A549 (cell line): ENCODE measurements at regions not wholly inside any gene's neighbourhood (a gene's known extent, or its start where the extent isn't known, plus 50 kb on each side); places are given as distances from the start of the nearest gene placed in this dataset.
A peak's percentile ranks its signal among the peaks of the same experiment; 100 is the strongest.

Experiments
- ATAC-seq, 2 experiments: fragments of 200-7000 bp in 1 of 2; fragments of >200 bp in 1 of 2; cut with Nextera tagmentation in 1 of 2; cut with Tn5 transposase in 1 of 2; 3 replicates each; pipeline versions ENCODE4 v1.8.0 to v1.9.1; 2018 to 2020; ENCODE audit warnings: mild to moderate bottlenecking in 1 of 2, moderate library complexity in 1 of 2
- CTCF ChIA-PET: fragments of 300-600 bp; sonication (Branson Sonifier 250); formaldehyde crosslinking; extraction: SDS; loops from one replicate; lab custom pipeline; 2021; ENCODE audit warnings: antibody characterized with exemption, inconsistent platforms; lab: Yijun Ruan, JAX
- POLR2A ChIA-PET: fragments of 350-600 bp; formaldehyde crosslinking; extraction: SDS; loops from one replicate; lab custom pipeline; 2021; ENCODE audit warnings: antibody characterized with exemption, inconsistent platforms; lab: Yijun Ruan, JAX
- DNase-seq, 2 experiments: peaks; one replicate each; pipeline versions ENCODE4 v3.0.0 to v3.0.0-alpha.2; 2011 to 2016; ENCODE audit warnings: low read depth in 1 of 2, low spot score in 1 of 2
- FAIRE-seq: peaks from 2 replicates; lab custom pipeline; 2011; peaks lifted over from hg19 to GRCh38; lab: Jason Lieb, UNC
- H3K27ac ChIP-seq, 2 experiments: fragments of >200 bp; sonication (Bioruptor Twin); formaldehyde crosslinking; 3 replicates each; pipeline ENCODE4 v1.5.1; 2016 to 2017
- H3K4me1 ChIP-seq: fragments of >200 bp; sonication (Bioruptor Twin); formaldehyde crosslinking; 3 replicates; pipeline ENCODE4 v1.6.1; 2016
- H3K4me2 ChIP-seq: fragments of >200 bp; sonication (Bioruptor Twin); formaldehyde crosslinking; 3 replicates; pipeline ENCODE4 v1.6.1; 2016
- H3K4me3 ChIP-seq: fragments of >200 bp; sonication (Bioruptor Twin); formaldehyde crosslinking; 3 replicates; pipeline ENCODE4 v1.5.1; 2016
- H3K9me3 ChIP-seq: fragments of >200 bp; sonication (Bioruptor Twin); formaldehyde crosslinking; 3 replicates; pipeline ENCODE4 v1.6.1; 2016
- BHLHE40 ChIP-seq: IDR thresholded peaks from 2 replicates; pipeline ENCODE4 v1.6.1; 2012; ENCODE audit warnings: low read depth, low read length, inconsistent platforms
- CBX8 ChIP-seq: fragments of 200-600 bp; sonication (generic); IDR thresholded peaks from 2 replicates; pipeline ENCODE4 v1.6.1; 2016
- CEBPB ChIP-seq, 2 experiments: fragments of >200 bp in 1 of 2; sonication (Bioruptor Twin) in 1 of 2; formaldehyde crosslinking in 1 of 2; IDR thresholded peaks; 2 replicates each; pipeline ENCODE4 v1.6.1; 2012 to 2016
- CHD4 ChIP-seq: fragments of 200-600 bp; sonication (generic); IDR thresholded peaks from 2 replicates; pipeline ENCODE4 v1.6.1; 2016; ENCODE audit warnings: antibody characterized with exemption, mild to moderate bottlenecking, borderline replicate concordance
- ESRRA ChIP-seq: fragments of 150-350 bp; IDR thresholded peaks from 2 replicates; pipeline ENCODE4 v1.6.1; 2014; ENCODE audit warnings: mild to moderate bottlenecking, low read length, borderline replicate concordance
- HEYL ChIP-seq: fragments of 250-450 bp; sonication (Bioruptor Pico); IDR thresholded peaks from 2 replicates; pipeline ENCODE4 v1.8.0; 2021; ENCODE audit warnings: mild to moderate bottlenecking, moderate library complexity
- KDM1A ChIP-seq: fragments of 200-600 bp; sonication (generic); IDR thresholded peaks from 2 replicates; pipeline ENCODE4 v1.6.1; 2016; ENCODE audit warnings: low read depth, mild to moderate bottlenecking
- KDM5A ChIP-seq: fragments of 200-600 bp; sonication (generic); IDR thresholded peaks from 2 replicates; pipeline ENCODE4 v1.6.1; 2016; ENCODE audit warnings: antibody characterized with exemption, mild to moderate bottlenecking
- NR3C1 ChIP-seq: fragments of >200 bp; sonication (Bioruptor Twin); formaldehyde crosslinking; IDR thresholded peaks from 3 replicates; pipeline ENCODE4 v1.6.1; 2017
- RAD21 ChIP-seq, 2 experiments: fragments of >200 bp in 1 of 2; sonication (Bioruptor Twin) in 1 of 2; formaldehyde crosslinking in 1 of 2; IDR thresholded peaks in 1 of 2; conservative IDR thresholded peaks in 1 of 2; 2 replicates in 1 of 2; 3 replicates in 1 of 2; pipeline ENCODE4 v1.6.1; 2012 to 2018; ENCODE audit warnings: inconsistent platforms in 1 of 2
- SREBF2 ChIP-seq: fragments of 450-650 bp; IDR thresholded peaks from 2 replicates; pipeline ENCODE4 v1.6.1; 2014; ENCODE audit warnings: mild to moderate bottlenecking, moderate library complexity
- TP53 ChIP-seq: fragments of 250-450 bp; sonication (Bioruptor Pico); IDR thresholded peaks from 2 replicates; pipeline ENCODE4 v1.5.0; 2021; ENCODE audit warnings: mild to moderate bottlenecking, moderate library complexity
- ZFP36 ChIP-seq: fragments of 450-650 bp; IDR thresholded peaks from 2 replicates; pipeline ENCODE4 v1.6.1; 2014; ENCODE audit warnings: borderline replicate concordance; ENCODE audit not compliant: partially characterized antibody
- ZSCAN20 ChIP-seq: fragments of 250-450 bp; sonication (Bioruptor Pico); IDR thresholded peaks from 2 replicates; pipeline ENCODE4 v1.8.0; 2022; ENCODE audit warnings: mild to moderate bottlenecking, moderate library complexity
- WGBS: methylation state at CpG from one replicate; pipeline ENCODE4 v1.1.6; 2017; ENCODE audit errors: missing lambda C conversion rate; 5-methylcytosine and 5-hydroxymethylcytosine counted together
- TF ChIP-seq, protein P1 (sequence below): fragments of >200 bp; sonication (Bioruptor Twin); formaldehyde crosslinking; IDR thresholded peaks from 3 replicates; pipeline ENCODE4 v1.6.1; 2016
- TF ChIP-seq, protein P2 (sequence below): fragments of >200 bp; sonication (Bioruptor Twin); formaldehyde crosslinking; IDR thresholded peaks from 3 replicates; pipeline ENCODE4 v1.5.1; 2016
- TF ChIP-seq, protein P3 (sequence below): IDR thresholded peaks from 2 replicates; pipeline ENCODE4 v1.6.1; 2012
- TF ChIP-seq, protein P4 (sequence below): fragments of 150-350 bp; IDR thresholded peaks from 2 replicates; pipeline ENCODE4 v1.6.1; 2014; ENCODE audit warnings: low read depth, mild to moderate bottlenecking, low read length
- TF ChIP-seq, protein P5 (sequence below): fragments of >200 bp; sonication (Bioruptor Twin); formaldehyde crosslinking; IDR thresholded peaks from 2 replicates; pipeline ENCODE4 v1.6.1; 2016
- TF ChIP-seq, protein P6 (sequence below): fragments of 250-450 bp; sonication (Bioruptor Pico); IDR thresholded peaks from 2 replicates; pipeline ENCODE4 v1.5.0; 2020; ENCODE audit warnings: low read depth, mild to moderate bottlenecking, moderate library complexity

DNA sequence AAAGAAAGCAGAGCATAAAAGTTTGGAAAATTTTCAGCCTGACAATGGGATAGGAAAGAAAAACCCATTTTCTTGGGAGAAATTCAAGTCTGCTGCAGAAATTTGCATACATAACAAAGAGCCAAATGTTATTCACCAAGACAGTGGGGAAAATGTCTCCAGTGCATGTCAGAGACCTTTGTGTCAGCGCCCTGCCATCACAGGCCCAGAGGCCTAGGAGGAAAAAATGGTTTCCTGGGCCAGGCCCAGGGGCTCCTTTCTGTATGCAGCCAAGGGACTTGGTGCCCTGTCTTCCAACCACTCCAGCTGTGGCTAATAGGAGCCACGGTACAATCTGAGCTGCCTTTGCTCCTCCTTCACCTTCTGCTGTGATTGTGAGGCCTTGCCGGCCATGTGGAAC lies 189.1 kb upstream of the PITRM1 start:
- POLR2A ChIA-PET: no interaction called here
- WGBS: 34% methylated on average over 3 of the region's 3 CpGs
- no peak overlapping the region for H3K4me2 ChIP-seq
- no peak for DNase-seq
- H3K4me1 ChIP-seq: peaks cover 17% of the 10 kb centered on the region; the same call in 2 of the 3 replicates
- CTCF ChIA-PET: interaction anchor here (0.8 kb wide), 1 partner anchor 15 kb away, joined by 3 read pairs; no protein-coding TSS in a partner anchor
- H3K4me3 ChIP-seq: no peak overlapping the region
- ATAC-seq: no peak
- no peak overlapping the region for H3K27ac ChIP-seq
- no peak for FAIRE-seq
- TF ChIP-seq SREBF2 (no peak), ZSCAN20 (CRISPR knock-in tag) (no peak), ZFP36 (peak; percentile 96)
- H3K9me3 ChIP-seq: peaks cover 22% of the 10 kb centered on the region; the same call in 2 of the 3 replicates

DNA sequence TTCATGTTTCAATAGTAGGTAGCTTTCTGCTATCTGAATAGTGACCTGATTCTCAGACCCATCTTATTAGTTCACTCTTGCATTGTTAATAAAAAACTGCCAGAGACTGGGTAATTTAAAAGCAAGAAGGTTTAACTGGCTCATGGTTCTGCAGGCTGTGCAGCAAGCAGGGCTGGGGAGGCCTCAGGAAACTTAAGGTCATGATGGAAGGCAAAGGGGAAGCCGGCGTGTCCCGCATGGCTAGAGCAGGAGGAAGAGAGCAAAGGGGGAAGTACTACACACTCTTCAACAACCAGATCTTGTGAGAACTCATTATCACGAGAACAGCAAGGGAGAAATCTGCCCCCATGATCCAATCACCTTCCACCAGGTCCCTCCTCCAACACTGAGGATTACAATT lies 185.2 kb upstream of the PITRM1 start:
- DNase-seq (no peak), ATAC-seq (no peak), FAIRE-seq (no peak)
- Histone ChIP-seq H3K9me3 (peaks cover 22% of the 10 kb centered on the region; the same call in 2 of the 3 replicates), H3K4me1 (no peaks in the 10 kb centered on the region), H3K4me3 (no peak overlapping the region), H3K27ac (no peak overlapping the region), H3K4me2 (no peak overlapping the region)
- TF ChIP-seq, protein P1, sequence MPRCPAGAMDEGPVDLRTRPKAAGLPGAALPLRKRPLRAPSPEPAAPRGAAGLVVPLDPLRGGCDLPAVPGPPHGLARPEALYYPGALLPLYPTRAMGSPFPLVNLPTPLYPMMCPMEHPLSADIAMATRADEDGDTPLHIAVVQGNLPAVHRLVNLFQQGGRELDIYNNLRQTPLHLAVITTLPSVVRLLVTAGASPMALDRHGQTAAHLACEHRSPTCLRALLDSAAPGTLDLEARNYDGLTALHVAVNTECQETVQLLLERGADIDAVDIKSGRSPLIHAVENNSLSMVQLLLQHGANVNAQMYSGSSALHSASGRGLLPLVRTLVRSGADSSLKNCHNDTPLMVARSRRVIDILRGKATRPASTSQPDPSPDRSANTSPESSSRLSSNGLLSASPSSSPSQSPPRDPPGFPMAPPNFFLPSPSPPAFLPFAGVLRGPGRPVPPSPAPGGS: no peak
- TF ChIP-seq HEYL (CRISPR knock-in tag) (no peak), BHLHE40 (no peak), ESRRA (no peak), KDM1A (no peak), NR3C1 (no peak), CHD4 (no peak), SREBF2 (no peak), CEBPB (IDR thresholded peaks at IDR 0.05) (no peak), RAD21 (conservative IDR thresholded peaks at IDR 0.05 in 1 of 2, IDR thresholded peaks at IDR 0.05 in 1 of 2) (no peak), KDM5A (no peak), CBX8 (no peak), TP53 (CRISPR knock-in tag) (no peak)
- TF ChIP-seq, protein P2, sequence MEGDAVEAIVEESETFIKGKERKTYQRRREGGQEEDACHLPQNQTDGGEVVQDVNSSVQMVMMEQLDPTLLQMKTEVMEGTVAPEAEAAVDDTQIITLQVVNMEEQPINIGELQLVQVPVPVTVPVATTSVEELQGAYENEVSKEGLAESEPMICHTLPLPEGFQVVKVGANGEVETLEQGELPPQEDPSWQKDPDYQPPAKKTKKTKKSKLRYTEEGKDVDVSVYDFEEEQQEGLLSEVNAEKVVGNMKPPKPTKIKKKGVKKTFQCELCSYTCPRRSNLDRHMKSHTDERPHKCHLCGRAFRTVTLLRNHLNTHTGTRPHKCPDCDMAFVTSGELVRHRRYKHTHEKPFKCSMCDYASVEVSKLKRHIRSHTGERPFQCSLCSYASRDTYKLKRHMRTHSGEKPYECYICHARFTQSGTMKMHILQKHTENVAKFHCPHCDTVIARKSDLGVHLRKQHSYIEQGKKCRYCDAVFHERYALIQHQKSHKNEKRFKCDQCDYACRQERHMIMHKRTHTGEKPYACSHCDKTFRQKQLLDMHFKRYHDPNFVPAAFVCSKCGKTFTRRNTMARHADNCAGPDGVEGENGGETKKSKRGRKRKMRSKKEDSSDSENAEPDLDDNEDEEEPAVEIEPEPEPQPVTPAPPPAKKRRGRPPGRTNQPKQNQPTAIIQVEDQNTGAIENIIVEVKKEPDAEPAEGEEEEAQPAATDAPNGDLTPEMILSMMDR: no peak
- TF ChIP-seq, protein P3, sequence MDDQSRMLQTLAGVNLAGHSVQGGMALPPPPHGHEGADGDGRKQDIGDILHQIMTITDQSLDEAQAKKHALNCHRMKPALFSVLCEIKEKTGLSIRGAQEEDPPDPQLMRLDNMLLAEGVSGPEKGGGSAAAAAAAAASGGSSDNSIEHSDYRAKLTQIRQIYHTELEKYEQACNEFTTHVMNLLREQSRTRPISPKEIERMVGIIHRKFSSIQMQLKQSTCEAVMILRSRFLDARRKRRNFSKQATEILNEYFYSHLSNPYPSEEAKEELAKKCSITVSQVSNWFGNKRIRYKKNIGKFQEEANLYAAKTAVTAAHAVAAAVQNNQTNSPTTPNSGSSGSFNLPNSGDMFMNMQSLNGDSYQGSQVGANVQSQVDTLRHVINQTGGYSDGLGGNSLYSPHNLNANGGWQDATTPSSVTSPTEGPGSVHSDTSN: no peak
- TF ChIP-seq, protein P4, sequence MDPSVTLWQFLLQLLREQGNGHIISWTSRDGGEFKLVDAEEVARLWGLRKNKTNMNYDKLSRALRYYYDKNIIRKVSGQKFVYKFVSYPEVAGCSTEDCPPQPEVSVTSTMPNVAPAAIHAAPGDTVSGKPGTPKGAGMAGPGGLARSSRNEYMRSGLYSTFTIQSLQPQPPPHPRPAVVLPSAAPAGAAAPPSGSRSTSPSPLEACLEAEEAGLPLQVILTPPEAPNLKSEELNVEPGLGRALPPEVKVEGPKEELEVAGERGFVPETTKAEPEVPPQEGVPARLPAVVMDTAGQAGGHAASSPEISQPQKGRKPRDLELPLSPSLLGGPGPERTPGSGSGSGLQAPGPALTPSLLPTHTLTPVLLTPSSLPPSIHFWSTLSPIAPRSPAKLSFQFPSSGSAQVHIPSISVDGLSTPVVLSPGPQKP: no peak
- TF ChIP-seq, protein P5, sequence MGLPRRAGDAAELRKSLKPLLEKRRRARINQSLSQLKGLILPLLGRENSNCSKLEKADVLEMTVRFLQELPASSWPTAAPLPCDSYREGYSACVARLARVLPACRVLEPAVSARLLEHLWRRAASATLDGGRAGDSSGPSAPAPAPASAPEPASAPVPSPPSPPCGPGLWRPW: no peak
- TF ChIP-seq, protein P6, sequence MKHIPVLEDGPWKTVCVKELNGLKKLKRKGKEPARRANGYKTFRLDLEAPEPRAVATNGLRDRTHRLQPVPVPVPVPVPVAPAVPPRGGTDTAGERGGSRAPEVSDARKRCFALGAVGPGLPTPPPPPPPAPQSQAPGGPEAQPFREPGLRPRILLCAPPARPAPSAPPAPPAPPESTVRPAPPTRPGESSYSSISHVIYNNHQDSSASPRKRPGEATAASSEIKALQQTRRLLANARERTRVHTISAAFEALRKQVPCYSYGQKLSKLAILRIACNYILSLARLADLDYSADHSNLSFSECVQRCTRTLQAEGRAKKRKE (CRISPR knock-in tag): no peak
- ChIA-PET CTCF (no interaction called here), POLR2A (no interaction called here)
- 84% methylated on average over 4 of the region's 4 CpGs for WGBS
